HEK293 (cell line): ENCODE measurements at regions not wholly inside any gene's neighbourhood (a gene's known extent, or its start where the extent isn't known, plus 50 kb on each side); places are given as distances from the start of the nearest gene placed in this dataset.
A peak's percentile ranks its signal among the peaks of the same experiment; 100 is the strongest.
"Not testable (repeated sequence)": the region's sequence is repeated elsewhere in the genome, so short reads cannot be mapped to it uniquely, and the experiment has no call there.

Experiments used
- CTCF ChIA-PET: fragments of 350-600 bp; formaldehyde crosslinking; extraction: SDS; loops from one replicate; lab custom pipeline; 2021; ENCODE audit warnings: antibody characterized with exemption; lab: Yijun Ruan, JAX
- POLR2A ChIA-PET: fragments of 300-600 bp; formaldehyde crosslinking; extraction: SDS; loops from one replicate; lab custom pipeline; 2020; ENCODE audit warnings: antibody characterized with exemption, inconsistent platforms; lab: Yijun Ruan, JAX
- H3K27ac ChIP-seq: fragments of 200-500 bp; sonication (Bioruptor generic); 2 replicates; pipeline ENCODE4 v1.5.1; 2014; ENCODE audit warnings: low read depth, low read length, control low read depth, inconsistent platforms; ENCODE audit errors: extremely low read depth
- H3K36me3 ChIP-seq, 2 experiments: fragments of 200-500 bp in 1 of 2; sonication (Bioruptor generic) in 1 of 2; 1 replicate in 1 of 2; 2 replicates in 1 of 2; pipeline ENCODE4 v1.5.1; 2014 to 2017; ENCODE audit warnings: inconsistent platforms in 2 of 2, low read length in 2 of 2; ENCODE audit not compliant: control insufficient read depth in 2 of 2, insufficient read depth in 1 of 2
- H3K4me1 ChIP-seq: fragments of 200-500 bp; sonication (Bioruptor generic); 2 replicates; pipeline ENCODE4 v1.5.1; 2014; ENCODE audit warnings: mild to moderate bottlenecking, low read length, inconsistent platforms; ENCODE audit not compliant: control insufficient read depth, insufficient read depth
- H3K4me3 ChIP-seq: 2 replicates; pipeline ENCODE4 v1.5.1; 2011; ENCODE audit warnings: low read depth, mild to moderate bottlenecking, control low read depth, low read length, moderate library complexity
- H3K9me3 ChIP-seq: fragments of 200-500 bp; sonication (Bioruptor generic); 2 replicates; pipeline ENCODE4 v1.5.1; 2014; ENCODE audit warnings: low read depth, low read length, inconsistent platforms; ENCODE audit not compliant: control insufficient read depth, insufficient read depth
- EGR2 ChIP-seq: fragments of 450-650 bp; formaldehyde crosslinking; IDR thresholded peaks from 2 replicates; pipeline ENCODE4 v1.5.1; 2016; ENCODE audit warnings: low read depth, missing biosample characterization, missing genetic modification characterization
- GLIS1 ChIP-seq: fragments of 450-650 bp; formaldehyde crosslinking; IDR thresholded peaks from 2 replicates; pipeline ENCODE4 v1.5.1; 2016; ENCODE audit warnings: missing biosample characterization, missing genetic modification characterization
- SP2 ChIP-seq: fragments of 450-650 bp; formaldehyde crosslinking; IDR thresholded peaks from 2 replicates; pipeline ENCODE4 v1.5.1; 2016; ENCODE audit warnings: missing biosample characterization, missing genetic modification characterization
- ZBTB21 ChIP-seq: fragments of 450-650 bp; formaldehyde crosslinking; IDR thresholded peaks from 2 replicates; pipeline ENCODE4 v1.5.1; 2017; ENCODE audit warnings: missing biosample characterization, missing genetic modification characterization
- ZBTB48 ChIP-seq: fragments of 450-650 bp; formaldehyde crosslinking; IDR thresholded peaks from 2 replicates; pipeline ENCODE4 v1.5.1; 2016; ENCODE audit warnings: missing biosample characterization, missing genetic modification characterization
- ZEB2 ChIP-seq: fragments of 450-650 bp; formaldehyde crosslinking; IDR thresholded peaks from 2 replicates; pipeline ENCODE4 v1.5.1; 2016; ENCODE audit warnings: missing biosample characterization, missing genetic modification characterization
- ZNF514 ChIP-seq: fragments of 450-650 bp; formaldehyde crosslinking; IDR thresholded peaks from 2 replicates; pipeline ENCODE4 v1.5.1; 2016; ENCODE audit warnings: missing biosample characterization, missing genetic modification characterization
- ZNF548 ChIP-seq: fragments of 450-650 bp; formaldehyde crosslinking; IDR thresholded peaks from 2 replicates; pipeline ENCODE4 v1.5.1; 2016; ENCODE audit warnings: missing biosample characterization, missing genetic modification characterization
- ZNF555 ChIP-seq: fragments of 450-650 bp; formaldehyde crosslinking; conservative IDR thresholded peaks from 2 replicates; pipeline ENCODE4 v1.5.1; 2017; ENCODE audit warnings: missing biosample characterization, mild to moderate bottlenecking, missing genetic modification characterization, inconsistent platforms
- ZNF560 ChIP-seq: fragments of 450-650 bp; formaldehyde crosslinking; IDR thresholded peaks from 2 replicates; pipeline ENCODE4 v1.5.1; 2017; ENCODE audit warnings: missing biosample characterization, missing genetic modification characterization, borderline replicate concordance
- ZNF626 ChIP-seq: fragments of 450-650 bp; sonication (Bioruptor Pico); formaldehyde crosslinking; IDR thresholded peaks from 2 replicates; pipeline ENCODE4 v1.5.1; 2018; ENCODE audit warnings: missing biosample characterization, missing genetic modification characterization, inconsistent platforms
- ZNF658 ChIP-seq: fragments of 450-650 bp; formaldehyde crosslinking; IDR thresholded peaks from 2 replicates; pipeline ENCODE4; 2016; ENCODE audit warnings: missing biosample characterization, missing genetic modification characterization
- ZNF747 ChIP-seq: fragments of 450-650 bp; formaldehyde crosslinking; IDR thresholded peaks from 2 replicates; pipeline ENCODE4 v1.5.1; 2016; ENCODE audit warnings: missing biosample characterization, missing genetic modification characterization
- ZNF777 ChIP-seq: fragments of 450-650 bp; formaldehyde crosslinking; IDR thresholded peaks from 2 replicates; pipeline ENCODE4 v1.5.1; 2017; ENCODE audit warnings: missing biosample characterization, missing genetic modification characterization, borderline replicate concordance
- ZNF837 ChIP-seq: fragments of 450-650 bp; formaldehyde crosslinking; IDR thresholded peaks from 2 replicates; pipeline ENCODE4 v1.5.1; 2016; ENCODE audit warnings: missing biosample characterization, missing genetic modification characterization
- TF ChIP-seq, protein P1 (sequence below): fragments of 450-650 bp; formaldehyde crosslinking; IDR thresholded peaks from 2 replicates; pipeline ENCODE4 v1.5.1; 2016; ENCODE audit warnings: missing biosample characterization, missing genetic modification characterization
- TF ChIP-seq, protein P2 (sequence below): fragments of 450-650 bp; formaldehyde crosslinking; IDR thresholded peaks from 2 replicates; pipeline ENCODE4 v1.5.1; 2016; ENCODE audit warnings: missing biosample characterization, missing genetic modification characterization
- TF ChIP-seq, protein P3 (sequence below): fragments of 450-650 bp; formaldehyde crosslinking; IDR thresholded peaks from 2 replicates; pipeline ENCODE4 v1.5.1; 2016; ENCODE audit warnings: missing biosample characterization, missing genetic modification characterization

DNA sequence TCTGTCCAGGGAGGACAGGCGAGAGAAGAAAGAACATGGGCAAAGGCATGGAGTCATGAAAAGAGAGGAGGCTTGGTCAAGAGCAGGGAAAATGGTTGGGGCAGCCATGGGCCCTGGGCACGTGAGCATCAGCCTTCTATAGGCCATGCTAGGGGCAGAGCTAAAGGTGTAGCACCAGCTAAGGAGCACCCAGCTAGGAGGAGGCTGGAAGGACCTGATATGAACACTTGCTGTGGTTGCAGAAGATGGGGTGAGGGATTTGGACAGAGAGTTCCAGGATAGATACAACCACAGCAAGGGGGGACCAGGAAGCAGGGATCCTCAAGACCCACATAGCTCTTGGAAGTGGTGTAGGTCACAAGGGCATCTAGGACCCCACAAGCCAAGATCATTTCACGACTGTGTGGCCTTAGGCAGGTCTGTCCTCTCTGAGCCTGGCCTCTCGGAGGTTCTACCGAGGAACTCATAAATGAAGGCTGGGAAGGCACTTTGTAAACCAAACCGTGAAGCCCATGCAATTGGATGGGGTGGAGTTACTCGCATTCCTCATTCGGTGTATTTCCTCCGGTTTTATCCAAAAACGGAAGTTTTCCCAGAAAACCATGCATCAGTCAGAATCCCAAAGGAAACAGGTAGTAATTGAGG is 74.0 kb upstream of the TOP1 start:
- ChIA-PET POLR2A (no interaction called here), CTCF (interaction anchor here (0.7 to 2.2 kb wide), 4 partner anchors 8 to 572 kb away, joined by 3 to 8 read pairs (median 3); no protein-coding TSS in a partner anchor)
- H3K36me3 ChIP-seq = no peaks in the 10 kb centered on the region
- H3K27ac ChIP-seq = no peak overlapping the region
- H3K9me3 ChIP-seq = no peaks in the 10 kb centered on the region
- H3K4me3 ChIP-seq = no peak overlapping the region
- TF ChIP-seq ZBTB21 (no peak), ZNF514 (no peak), ZNF555 (tag by site-specific recombination) (no peak), SP2 (tag by site-specific recombination) (no peak), ZNF837 (tag by site-specific recombination) (no peak), ZNF658 (tag by site-specific recombination) (no peak), ZNF560 (tag by site-specific recombination) (no peak)
- TF ChIP-seq, protein P1, sequence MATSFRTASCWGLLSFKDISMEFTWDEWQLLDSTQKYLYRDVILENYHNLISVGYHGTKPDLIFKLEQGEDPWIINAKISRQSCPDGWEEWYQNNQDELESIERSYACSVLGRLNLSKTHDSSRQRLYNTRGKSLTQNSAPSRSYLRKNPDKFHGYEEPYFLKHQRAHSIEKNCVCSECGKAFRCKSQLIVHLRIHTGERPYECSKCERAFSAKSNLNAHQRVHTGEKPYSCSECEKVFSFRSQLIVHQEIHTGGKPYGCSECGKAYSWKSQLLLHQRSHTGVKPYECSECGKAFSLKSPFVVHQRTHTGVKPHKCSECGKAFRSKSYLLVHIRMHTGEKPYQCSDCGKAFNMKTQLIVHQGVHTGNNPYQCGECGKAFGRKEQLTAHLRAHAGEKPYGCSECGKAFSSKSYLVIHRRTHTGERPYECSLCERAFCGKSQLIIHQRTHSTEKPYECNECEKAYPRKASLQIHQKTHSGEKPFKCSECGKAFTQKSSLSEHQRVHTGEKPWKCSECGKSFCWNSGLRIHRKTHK = no peak
- H3K4me1 ChIP-seq = no peaks in the 10 kb centered on the region

DNA sequence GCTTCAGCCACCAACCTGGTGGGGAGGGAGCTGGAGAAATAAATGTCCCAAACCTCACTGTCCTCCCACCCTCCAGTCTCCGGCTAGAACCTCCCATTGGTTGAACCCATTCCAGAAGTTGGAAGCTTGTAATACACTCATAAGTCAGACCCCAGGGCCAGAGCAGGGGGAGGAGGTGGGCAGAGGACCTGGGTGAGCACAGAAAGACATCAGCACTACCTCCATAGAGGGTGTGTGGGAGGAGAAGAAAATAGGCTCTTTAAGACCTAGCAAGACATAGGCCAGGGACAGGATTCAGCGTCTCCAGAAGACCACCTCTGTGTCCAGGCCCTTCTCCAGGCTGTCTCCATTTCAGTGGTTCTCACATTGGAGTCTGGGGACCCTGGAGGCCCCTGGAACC is 73.3 kb upstream of the TOP1 start:
- Histone ChIP-seq H3K4me3 (no peak overlapping the region), H3K4me1 (no peaks in the 10 kb centered on the region), H3K36me3 (no peaks in the 10 kb centered on the region), H3K9me3 (no peaks in the 10 kb centered on the region), H3K27ac (no peak overlapping the region)
- ChIA-PET CTCF (interaction anchor here (0.7 kb wide), 2 partner anchors 8 to 298 kb away, joined by 3 read pairs; no protein-coding TSS in a partner anchor), POLR2A (no interaction called here)
- peak; percentile 61; the same call in 1 of the 2 replicates for TF ChIP-seq EGR2 (tag by site-specific recombination)
- TF ChIP-seq, protein P2, sequence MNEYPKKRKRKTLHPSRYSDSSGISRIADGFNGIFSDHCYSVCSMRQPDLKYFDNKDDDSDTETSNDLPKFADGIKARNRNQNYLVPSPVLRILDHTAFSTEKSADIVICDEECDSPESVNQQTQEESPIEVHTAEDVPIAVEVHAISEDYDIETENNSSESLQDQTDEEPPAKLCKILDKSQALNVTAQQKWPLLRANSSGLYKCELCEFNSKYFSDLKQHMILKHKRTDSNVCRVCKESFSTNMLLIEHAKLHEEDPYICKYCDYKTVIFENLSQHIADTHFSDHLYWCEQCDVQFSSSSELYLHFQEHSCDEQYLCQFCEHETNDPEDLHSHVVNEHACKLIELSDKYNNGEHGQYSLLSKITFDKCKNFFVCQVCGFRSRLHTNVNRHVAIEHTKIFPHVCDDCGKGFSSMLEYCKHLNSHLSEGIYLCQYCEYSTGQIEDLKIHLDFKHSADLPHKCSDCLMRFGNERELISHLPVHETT (tag by site-specific recombination) = no peak

DNA sequence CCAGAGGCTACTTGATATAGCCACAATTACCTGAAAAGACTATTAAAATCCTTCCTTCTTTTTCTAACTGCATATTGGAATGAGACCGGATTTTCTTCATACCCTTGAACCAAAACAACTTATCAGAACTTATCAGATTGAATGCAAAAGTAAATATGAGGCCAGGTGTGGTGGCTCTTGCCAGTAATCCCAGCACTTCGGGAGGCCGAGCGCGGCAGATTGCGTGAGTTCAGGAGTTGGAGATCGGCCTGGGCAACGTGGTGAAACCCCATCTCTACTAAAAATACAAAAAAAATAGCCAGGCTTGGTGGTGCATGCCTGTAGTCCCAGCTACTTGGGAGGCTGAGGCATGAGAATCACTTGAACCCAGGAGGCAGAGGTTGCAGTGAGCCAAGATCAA is 72.8 kb upstream of the TOP1 start:
- H3K4me3 ChIP-seq, H3K27ac ChIP-seq, H3K9me3 ChIP-seq, POLR2A ChIA-PET, H3K36me3 ChIP-seq, H3K4me1 ChIP-seq: not testable (repeated sequence)
- CTCF ChIA-PET = interaction anchor here (0.9 kb wide), 1 partner anchor 214 kb away, joined by 3 read pairs; no protein-coding TSS in a partner anchor

DNA sequence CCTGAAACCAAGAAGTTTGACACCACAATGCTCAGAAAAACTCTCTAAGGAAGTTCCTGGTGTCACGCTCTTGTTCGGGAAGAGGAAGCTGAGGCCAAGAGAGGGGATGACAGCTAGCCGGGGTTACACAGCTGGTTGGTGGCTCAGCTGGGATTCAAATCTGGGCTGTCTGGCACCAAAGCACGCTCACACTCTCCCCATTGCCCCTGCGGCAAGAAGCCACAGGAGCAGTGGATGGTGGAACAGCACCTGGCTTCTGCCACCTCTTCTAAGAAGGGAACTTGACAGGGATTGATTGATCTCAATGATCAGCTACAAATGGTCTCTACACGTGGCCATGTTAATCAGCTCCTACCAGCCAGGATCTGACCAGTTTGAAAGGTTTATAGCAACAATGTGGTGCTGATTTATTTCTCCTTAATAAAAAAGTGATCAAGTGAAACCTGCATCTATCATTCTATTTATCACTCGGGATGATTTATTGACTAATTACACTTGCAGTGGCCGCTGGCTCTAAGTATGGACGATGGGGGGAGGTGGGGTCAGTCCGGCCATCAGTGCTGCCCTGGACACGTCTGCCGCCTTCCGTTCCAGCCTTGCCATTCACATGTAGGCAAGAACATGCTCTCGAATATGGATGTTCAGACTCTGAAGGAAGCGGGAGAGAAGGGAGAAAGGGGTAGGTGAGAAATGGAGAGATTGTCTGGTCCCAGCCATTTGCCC is 71.9 kb upstream of the TOP1 start:
- H3K9me3 ChIP-seq = no peaks in the 10 kb centered on the region
- H3K4me3 ChIP-seq = no peak overlapping the region
- TF ChIP-seq ZNF777 (no peak), GLIS1 (no peak), ZNF747 (tag by site-specific recombination) (no peak), ZBTB48 (no peak), ZNF626 (tag by site-specific recombination) (no peak), ZEB2 (tag by site-specific recombination) (no peak), ZNF548 (tag by site-specific recombination) (no peak)
- TF ChIP-seq, protein P3, sequence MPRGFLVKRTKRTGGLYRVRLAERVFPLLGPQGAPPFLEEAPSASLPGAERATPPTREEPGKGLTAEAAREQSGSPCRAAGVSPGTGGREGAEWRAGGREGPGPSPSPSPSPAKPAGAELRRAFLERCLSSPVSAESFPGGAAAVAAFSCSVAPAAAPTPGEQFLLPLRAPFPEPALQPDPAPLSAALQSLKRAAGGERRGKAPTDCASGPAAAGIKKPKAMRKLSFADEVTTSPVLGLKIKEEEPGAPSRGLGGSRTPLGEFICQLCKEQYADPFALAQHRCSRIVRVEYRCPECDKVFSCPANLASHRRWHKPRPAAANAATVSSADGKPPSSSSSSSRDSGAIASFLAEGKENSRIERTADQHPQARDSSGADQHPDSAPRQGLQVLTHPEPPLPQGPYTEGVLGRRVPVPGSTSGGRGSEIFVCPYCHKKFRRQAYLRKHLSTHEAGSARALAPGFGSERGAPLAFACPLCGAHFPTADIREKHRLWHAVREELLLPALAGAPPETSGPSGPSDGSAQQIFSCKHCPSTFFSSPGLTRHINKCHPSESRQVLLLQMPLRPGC (tag by site-specific recombination) = no peak
- TF ChIP-seq, all 188 proteins: peak for 0
- Histone ChIP-seq H3K36me3 (no peaks in the 10 kb centered on the region), H3K4me1 (no peaks in the 10 kb centered on the region), H3K27ac (no peak overlapping the region)
- CTCF ChIA-PET = interaction anchor here (0.5 to 1.4 kb wide), 3 partner anchors 11 to 1667 kb away, joined by 3 to 4 read pairs (median 3); no protein-coding TSS in a partner anchor
- POLR2A ChIA-PET = no interaction called here
